Endometrium (tissue), 2 donors: ENCODE measurements at regions not wholly inside any gene's neighbourhood (a gene's known extent, or its start where the extent isn't known, plus 50 kb on each side); places are given as distances from the start of the nearest gene placed in this dataset.

Experiments
- FAIRE-seq: peaks from 2 replicates; lab custom pipeline; 2012; peaks lifted over from hg19 to GRCh38; lab: Jason Lieb, UNC
- donor health status: control.
- donor health status: control.

DNA sequence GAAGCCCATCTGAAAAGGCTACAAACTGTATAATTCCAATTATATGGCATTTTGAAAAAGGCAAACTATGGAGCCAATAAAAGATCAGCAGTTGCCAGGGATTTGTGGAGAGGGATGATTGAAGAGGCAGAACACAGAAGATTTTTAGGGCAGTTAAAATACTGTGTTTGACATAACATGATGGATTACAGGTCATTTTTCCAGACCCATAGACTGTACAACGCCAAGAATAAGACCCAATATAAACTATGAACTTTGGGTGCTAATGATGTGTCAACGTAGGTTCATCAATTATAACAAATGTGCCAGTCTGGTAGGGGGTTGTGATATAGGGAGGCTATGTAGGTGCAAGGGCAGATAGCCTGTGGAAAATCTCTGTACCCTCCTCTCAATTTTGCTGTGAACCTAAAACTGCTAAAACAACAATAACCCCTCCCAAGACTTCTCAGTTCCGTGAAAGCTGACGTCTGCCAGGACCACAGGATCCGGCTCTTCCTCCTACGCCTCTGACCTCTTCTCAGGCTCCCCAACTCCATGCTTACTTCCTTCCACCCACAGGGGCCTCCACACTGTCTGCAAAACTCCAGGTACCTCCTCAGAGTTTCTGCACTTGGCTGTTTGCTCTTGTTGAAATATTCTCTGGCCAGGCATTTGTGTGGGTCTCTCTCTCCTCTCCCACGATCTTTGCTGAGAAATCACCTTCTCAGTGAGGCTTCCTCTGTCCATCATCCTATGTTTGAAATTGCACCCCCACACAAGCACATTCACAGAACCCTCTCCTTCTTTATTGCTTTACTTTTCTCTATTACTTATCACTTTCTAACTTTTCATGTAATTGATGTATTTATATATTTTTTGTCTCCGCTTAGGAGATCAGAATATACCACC, 131.4 kb downstream of the BBS10 start:
- FAIRE-seq: no peak

DNA sequence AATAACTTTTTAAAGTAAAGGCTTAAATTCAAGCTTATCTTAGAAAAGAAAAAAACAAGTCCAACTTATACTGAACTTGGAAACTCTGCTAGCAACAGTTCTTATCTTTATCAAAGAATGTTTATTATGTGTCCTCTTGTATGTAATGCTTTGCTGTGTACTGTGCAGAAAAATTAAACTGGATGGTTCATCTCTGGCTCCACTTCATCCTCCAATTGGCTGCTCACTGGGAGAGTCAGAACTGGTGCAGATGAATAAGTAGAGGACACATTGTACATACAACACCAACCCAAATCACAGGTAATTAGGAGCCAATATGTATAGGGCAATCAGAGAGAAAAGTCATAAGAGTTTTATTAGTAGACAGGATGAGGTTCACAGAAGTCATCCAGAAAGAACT, 123.6 kb upstream of the NAP1L1 start:
- FAIRE-seq: no peak

DNA sequence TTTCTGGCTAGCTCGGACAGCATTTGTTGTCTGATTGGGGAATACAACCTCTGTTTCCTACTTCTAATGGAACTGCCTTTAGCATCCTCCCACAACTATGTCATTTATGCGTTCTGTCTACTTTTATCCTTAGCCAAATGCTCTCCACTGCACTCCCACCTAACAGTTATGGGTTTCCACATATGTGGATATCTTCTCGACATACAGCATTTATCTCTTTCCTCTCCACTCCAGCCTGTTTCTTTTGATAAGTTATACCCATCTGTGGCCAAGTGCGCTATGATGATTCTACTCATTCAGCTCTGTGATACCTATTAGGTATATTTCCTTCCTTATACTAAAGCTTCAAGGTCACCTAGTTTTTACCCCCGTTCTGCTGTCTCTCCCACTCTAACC, 122.2 kb upstream of the NAP1L1 start:
- no peak for FAIRE-seq

DNA sequence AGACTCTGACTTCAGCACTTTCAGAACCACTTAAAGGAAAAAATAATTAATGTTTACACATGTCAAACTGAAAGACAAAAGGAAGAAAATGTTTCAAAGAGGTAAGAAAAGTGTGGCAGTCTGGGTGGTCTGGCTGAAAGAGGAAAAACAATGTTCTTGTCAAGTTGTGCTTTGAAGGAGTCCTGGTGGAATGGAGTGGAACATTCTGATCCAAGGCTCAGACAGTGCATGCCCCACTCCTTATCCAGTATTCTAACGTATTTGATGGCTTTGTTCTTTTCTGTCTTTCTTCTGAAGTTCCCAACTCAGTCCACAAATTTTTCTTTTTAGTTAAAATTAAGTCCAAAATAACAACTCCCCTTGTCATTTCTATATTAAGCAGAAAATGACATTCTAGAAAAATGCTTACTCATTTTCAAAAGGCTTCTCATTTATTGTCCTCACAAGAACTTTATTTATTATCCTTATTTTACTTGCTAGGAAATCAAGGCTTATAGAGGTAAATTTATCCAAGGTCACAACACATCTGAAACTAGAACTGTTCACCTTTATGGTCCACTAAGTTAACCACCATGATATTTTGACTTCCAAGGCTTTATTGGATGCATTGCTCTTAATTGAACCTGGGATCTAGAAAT, 121.7 kb upstream of the NAP1L1 start:
- no peak for FAIRE-seq

DNA sequence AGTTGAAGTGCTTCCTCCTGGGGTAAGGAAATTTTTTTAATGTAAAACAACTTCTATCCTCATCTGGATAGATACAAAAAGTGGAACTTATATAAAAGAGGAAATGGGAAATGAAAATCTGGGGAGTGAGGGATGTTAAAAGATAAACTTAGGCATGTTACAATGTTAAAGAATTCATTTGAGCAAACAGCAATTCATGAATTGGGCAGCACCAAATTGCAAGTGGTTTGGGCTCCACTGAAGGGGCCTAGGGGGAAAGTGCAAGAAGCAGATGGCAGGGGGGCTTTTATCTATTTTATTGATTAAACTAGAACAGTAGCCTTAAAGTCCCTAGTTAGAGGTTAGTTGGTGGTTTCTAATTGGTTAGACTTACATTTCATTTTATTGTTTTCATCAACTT, 118.1 kb upstream of the NAP1L1 start:
- no peak for FAIRE-seq

DNA sequence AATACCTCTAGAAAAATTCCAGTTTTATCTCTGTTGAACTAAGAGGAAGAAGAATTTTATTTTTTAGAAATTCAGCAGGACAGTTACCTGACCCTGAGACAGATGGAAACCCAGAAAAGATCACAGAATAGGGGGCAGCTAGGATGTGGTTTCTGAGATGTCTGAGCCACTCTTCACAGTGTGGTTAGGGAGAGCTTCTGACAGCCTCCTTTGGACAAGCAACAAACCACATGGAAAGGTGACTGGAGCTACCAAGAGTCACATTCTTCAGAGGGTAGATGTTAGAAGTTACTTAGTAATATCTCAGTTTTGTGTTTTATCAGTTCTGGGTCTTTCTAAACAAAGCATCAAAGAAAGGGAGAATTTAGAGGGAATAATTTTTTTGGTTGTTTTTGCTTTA, 117.3 kb upstream of the NAP1L1 start:
- FAIRE-seq: no peak

DNA sequence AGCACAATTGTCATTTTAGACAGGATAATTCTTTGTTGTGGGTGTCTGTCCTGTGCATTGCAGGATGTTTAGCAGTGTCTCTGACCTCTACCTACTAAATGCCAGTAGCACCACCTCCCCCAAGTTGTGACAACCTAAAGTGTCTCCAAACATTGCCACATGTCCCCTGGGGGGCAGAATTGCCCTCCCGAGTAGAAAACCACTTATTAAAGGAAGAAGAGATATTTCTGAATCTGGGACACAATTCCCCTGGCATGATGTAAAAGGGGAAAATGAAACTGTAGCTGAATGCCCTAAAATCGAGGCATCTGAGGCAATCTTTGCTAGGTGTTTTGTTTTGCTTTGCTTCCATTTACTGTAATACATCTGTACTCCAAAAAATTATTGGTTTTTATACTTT, 116.8 kb upstream of the NAP1L1 start:
- FAIRE-seq: no peak

DNA sequence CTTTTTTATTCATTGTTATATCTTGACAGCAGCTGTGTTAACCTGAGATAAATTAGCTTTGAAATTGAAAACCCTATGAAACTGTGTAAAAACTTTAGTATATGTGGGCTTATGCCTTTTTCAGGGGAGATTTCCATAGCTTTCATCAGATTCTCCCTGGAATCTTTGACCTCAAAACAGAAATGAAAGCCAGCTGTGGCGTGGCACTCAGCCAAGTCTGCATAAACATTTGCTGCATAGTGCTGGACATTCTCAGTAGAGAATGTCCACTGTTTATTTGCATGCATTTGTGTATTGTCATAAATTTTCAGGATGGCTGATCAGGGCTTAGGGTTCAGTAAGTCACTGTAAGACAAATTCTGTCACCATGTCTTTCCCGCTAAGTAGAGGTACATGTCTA, 115.3 kb upstream of the NAP1L1 start:
- no peak for FAIRE-seq

DNA sequence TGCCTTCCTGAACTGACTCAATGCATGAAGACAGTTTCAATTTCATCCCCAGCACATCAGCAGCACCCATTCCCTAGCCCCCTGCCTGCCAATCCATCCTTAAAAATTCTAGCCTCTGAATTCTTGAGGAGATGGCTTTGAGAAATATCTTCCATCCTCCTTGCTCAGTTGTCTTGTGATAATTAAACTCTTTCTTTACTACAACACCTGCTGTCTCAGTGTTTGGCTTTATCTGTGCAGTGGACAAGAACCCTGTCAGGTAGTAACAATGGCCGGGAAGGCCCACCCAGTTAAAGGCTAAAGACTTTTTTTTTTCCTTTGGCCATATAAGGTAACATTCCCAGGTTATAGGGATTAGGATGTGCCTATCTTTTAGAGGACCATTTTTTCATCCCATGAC, 114.4 kb upstream of the NAP1L1 start:
- no peak for FAIRE-seq

DNA sequence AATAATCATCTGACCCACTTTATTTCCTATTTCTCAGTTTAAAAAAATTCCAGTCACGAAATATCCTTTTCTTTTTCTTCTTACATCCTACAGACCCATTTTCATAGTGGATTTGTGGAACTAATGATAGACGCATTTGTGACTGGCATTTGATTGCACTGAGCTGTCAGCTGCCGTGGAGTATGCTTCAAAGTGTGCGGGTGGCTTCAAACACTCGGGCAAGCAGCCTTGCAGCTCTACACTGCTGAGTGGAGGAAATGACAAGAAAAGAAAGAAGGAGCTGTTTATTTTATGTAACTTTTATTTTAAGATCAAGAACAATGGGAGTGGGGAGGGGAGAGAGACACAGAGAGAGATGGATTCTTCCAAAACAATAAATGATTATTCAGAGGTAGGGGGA, 112.8 kb upstream of the NAP1L1 start:
- FAIRE-seq: no peak

DNA sequence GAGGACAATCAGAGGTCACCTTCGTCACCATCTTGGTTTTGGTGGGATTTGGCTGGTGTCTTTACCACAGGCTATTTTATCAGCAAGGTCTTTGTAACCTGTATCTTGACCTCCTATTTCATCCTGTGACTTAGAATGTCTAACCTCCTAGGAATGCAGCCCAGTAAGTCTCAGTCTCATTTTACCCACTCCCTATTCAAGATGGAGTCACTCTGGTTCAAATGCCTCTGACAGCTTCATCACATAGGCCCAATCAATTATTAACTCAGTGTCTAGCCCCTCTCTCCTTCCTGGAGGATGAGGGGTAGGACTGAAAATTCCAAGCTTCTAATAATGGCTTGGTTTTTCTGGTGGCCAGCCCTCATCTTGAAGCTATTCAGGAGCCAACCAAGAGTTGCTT, 111.4 kb upstream of the NAP1L1 start:
- no peak for FAIRE-seq

DNA sequence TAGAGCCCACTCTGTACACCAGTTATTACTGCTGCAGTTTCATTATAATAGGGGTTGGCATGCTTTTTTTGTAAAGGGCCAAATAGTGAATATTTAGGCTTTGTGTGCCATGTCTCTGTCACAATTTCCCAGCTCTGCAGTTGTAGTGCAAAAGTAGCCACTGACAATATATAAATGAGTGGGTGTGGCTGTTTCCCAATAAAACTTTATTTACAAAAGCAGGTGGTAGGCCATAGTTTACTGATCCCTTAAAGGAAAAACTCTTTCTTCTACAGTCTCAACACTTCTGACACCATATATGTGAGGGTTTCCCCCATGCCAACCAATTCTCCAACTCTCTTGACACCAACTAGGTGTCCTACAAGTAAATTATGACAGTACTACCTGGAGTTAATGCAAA, 110.2 kb upstream of the NAP1L1 start:
- FAIRE-seq: no peak

DNA sequence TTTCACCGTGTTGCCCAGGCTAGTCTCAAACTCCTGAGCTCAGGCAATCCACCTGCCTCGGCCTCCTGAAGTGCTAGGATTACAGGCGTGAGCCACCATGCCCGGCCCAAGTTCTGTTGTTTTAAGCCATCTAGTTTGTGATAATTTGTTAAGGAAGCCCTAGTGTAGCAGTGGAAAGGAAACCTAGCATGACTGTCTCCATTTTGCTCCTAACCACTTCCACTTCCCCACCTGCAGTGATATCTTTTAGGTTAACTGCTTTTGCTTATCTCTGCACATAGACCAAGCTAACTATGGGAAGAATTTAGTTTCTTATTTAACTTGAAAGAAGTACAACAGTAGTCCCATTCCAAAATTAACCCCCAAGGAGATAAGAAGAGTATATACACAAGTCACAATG, 109.5 kb upstream of the NAP1L1 start:
- no peak for FAIRE-seq

DNA sequence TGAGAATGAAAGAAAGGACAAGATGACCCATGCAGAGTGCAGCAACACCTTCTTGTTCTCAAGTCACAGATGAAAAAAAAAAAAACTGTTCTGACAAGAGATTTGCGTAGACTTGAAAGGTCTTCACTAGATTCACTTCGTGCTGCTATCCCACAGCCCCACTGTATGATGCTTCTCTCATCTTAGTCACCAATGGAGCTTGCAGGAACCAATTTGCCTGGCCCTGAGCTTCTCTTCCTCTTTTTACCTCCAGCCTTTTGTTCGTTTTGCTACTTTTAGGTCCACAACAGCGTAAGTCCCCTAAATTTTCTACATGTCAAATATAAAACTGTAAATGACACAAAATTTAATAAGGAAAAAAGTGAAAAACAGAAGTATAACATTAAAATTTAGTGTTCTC, 107.9 kb upstream of the NAP1L1 start:
- FAIRE-seq: no peak

DNA sequence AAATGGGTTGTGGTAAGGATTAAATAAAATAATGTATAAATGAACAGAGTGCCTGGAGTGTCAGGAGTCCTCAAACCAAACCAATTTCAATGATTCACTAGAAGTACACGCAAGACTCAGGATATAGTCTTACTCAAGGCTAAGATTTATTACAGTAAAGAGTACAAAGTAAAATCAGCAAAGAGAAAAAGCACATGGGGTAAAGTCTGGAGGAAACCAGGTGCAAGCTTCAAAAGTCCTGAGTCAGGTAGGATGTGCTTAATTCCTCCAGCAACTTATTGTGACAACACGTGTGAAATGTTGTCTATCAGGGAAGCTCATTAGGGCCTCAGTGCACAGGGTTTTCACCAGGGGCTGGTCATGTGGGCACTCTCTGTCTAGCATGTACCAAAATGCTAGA, 105.8 kb upstream of the NAP1L1 start:
- FAIRE-seq: no peak

DNA sequence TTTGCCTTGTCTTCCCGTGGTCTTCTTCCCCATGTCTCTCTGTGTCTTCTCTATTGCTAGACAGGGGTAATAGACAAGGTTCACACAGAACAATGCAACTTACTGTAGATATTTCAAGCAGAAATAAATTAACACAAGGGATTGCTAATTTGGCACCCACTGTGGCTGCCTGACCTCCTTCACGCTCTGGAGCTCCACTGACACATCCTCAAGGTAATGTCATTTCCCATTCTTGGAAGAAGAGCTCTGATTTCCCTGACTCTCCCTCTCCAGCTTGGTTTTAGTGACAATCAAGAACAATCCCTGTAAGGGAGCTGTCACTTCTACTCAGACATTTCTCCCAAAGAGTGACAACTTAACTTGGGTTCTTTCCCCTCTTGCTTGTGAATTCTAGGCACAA, 105.4 kb upstream of the NAP1L1 start:
- FAIRE-seq: no peak

DNA sequence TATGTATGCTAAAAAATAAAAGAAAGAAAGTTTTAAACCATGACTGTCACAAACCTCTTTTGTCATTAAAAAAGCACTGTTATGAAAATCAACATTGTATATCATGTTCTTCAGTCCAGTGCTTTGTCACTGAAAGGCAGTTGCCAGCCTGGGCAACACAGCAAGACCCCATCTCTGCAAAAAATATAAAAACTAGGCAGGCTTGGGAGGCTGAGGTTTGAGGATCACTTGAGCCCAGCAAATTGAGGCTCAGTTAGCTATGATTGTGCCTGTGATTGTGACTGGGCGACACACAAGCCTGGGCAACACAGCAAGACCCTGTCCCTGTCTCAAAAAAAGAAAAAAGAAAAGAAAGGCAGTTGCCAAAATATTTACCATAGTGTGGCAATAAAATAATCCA, 102.7 kb upstream of the NAP1L1 start:
- FAIRE-seq: no peak

DNA sequence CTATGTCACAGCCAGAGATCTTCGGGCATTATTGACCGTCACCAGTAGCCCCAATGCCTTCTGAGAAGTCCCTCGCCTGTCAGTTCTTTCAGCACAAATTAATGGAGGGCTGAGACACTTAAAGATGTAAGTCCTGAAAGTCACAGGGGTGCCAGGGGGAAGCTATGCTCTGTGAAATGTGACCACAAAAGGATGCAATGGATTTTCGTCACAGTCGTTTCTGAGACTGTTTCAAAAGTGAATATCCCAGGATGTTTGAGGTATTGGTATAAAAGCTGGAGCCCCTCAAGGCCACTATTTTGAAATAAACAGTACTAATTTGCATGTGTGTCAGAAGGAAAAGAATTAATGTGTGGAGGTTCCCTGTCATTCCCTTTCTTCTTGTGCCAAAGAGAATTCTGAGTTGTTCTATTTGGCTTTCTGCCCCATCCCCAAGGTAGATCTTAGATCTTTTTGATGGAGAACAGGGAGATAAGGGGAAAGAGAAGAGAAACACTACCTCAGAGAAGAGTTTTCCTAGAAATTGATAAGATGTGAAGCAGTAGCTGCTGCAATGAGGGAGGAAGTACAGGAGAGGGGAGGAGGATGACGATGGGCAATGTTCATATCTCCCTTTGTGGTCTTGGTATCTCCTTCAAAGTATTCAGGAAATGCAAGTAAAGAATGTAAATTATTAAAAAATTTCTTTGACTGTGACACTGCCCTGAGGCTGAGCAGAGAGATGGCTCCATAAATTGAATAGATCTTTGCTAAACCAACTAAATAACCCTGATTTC, 101.8 kb upstream of the NAP1L1 start:
- FAIRE-seq: no peak

DNA sequence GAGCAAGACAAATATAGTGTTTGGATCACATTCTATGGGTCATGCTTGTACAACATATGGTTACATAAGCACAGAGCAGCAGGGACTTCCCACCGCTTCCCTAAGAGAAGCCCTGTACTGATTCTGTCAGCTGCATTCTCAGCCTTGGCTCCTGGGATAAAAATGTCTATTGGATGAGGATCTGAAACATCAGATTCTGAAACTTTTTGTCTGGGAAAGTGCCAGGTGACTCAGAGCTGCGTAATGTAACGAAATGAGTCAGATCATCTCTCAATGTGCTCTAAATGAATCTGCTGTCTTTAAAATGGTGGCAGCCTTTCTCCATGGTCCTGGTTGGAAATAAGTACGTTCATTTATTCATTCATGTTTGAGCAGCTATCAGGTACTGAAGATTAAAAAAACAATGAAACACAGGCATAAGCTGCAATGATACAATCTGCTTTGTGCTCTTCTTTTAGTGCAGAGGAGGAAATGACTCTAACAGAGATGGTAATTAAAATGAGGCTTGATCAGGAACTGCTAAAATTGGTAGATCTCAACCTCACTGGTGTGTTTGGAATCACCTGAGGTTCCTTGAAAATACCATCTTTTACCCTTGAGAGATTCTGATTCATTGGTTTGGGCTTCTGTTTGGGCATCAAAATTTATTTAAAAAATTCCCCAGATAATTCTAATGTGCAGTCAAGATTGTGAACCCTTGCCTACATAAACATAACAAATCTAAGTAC, 99.1 kb upstream of the NAP1L1 start:
- FAIRE-seq: no peak

DNA sequence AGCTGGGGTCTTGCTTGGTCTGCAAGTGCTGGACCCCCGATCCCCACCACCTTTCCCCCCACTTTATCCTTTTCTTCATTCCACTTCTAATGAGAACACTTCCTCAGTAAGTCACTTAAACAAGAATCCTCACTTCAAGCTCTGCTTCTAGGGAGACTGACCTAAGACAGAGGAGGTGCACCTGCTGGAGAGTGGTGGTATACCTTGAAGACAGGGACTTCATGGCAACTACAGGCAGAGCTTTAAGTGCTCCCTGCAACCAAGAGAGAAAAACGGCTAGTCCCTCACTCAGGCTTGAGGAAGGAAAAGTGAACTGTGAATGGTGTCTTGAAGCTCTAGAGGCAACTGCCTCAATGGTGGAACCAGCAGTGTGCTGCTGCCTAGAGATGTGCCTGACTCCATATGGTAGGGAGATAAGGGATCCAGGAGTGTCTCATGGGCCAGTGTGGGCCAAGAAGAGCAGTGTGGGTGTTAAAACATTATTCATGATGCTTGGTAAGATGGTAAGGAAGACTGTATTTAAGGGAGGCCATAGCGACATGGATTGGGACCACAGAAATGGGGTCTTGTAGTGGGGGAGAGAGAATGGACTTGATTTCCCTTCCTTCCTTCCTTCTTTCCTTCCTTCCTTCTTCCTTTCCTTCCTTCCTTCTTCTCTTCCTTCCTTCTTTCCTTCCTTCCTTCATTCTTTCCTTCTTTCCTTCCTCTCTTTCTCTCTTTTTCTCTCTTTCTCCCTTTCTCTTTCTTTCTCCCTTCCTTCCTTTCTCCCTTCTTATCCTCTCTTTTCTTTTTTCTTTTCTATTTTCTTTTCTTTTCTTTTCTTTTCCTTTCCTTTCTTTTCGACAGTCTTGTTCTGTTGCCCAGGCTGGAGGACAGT, 96.2 kb upstream of the NAP1L1 start:
- no peak for FAIRE-seq

DNA sequence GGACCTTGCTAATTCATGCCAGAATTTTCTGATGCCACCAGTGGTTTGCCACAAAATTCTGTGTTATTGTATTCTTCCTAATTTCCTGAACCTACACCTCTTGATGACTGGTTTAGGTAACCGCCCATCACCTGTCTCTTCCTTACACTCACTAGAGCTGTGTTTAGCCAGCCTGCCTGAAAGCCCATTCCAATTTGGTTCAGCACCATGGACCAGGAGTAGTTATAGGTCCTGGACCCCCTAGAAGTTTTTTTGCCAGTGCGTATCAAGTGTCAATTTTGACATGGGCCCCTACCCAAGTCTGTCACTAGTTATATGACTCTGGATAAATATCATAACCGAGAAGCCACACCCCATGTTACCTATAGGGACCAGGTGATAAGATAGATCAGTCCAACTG, 94.0 kb upstream of the NAP1L1 start:
- no peak for FAIRE-seq

DNA sequence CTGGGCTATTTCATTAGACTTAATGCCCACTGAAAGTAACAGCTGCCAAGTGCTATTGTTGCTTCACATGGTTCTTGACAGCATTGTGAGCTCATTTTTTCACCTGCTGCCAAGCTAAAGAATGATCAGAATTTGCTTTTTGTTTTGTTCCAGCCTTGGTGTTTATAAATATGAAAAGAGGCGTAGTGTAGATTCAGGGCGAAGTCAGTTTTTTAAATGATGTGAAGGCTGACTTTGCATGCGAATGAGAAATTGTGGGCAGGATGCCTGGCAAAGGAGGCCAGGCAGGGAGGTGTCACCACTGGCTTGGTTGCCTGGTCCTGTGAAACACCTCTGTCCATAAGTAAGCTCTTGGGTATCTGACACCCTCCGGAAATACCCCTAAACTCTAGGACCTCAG, 93.3 kb upstream of the NAP1L1 start:
- no peak for FAIRE-seq
